GM08714 (cell line): ENCODE measurements at regions not wholly inside any gene's neighbourhood (a gene's known extent, or its start where the extent isn't known, plus 50 kb on each side); places are given as distances from the start of the nearest gene placed in this dataset.

Experiments used
- H3K4me3 ChIP-seq: fragments of 200-500 bp; sonication (Bioruptor generic); 2 replicates; pipeline ENCODE4 v1.5.1; 2014; ENCODE audit warnings: mild to moderate bottlenecking, low read length, inconsistent platforms
- ZNF274 ChIP-seq: IDR thresholded peaks from 2 replicates; pipeline ENCODE4 v1.6.1; 2012; ENCODE audit warnings: mild to moderate bottlenecking, low read depth, low read length

DNA sequence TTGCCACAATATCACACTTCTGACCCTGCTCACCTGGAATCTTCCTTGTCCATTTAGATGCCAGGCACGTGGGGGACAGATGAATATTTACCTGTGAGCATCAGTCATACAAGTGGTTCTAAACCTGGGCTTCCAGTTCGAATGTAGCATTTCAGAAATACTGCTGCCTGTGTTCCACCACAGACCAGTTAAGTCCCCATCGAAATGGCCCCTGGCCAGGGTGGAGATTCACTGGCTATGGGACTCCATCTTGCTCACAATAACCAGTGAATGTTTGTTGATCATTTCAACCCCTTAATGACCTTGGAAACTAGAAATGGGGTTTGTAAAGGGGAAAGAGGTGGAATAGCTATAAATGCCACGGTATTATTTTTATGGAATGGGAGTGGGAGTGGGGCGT is 73.8 kb downstream of the CLDN34 start:
- TF ChIP-seq ZNF274 = no peak
- H3K4me3 ChIP-seq = no peak overlapping the region

DNA sequence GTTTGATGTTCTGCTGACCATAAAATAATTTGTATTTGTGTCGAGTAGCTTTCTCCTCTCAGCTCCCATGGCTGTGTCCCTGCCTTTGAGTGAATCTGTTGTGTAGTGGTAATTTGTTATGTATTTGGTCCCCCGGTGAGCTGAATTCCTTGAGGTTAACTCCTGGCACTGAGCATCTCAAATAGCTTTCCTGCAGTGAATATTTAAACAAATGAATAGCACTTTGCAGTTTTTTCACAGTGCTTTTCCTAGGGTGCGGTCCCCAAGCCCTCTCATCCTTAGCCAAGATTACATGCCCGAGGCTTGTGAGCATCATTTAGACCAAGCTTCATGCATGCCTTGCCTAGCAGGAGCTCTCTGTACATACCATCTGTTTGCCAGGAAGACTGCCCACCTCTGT is 74.2 kb downstream of the CLDN34 start:
- H3K4me3 ChIP-seq = no peak overlapping the region
- no peak for TF ChIP-seq ZNF274

DNA sequence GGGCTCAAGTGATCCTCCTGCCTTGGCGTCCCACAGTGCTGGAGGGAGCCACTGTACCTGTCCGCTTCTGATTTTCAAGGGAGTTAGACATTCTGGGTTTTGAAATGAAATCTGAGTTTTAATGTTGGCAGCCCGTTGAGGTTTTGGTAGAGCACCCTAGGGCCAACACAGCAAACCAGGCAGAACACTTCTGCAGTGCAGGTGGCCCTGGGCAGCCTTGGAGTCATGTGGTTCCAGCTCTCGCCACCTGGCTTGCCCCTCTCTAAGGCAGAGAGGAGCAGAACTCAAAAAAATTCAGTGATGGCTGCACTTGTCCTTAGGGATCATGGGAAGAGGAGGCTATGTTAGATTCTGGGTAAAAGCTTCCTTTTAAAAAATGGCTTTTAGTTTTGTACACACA is 74.9 kb downstream of the CLDN34 start:
- TF ChIP-seq ZNF274 = no peak

DNA sequence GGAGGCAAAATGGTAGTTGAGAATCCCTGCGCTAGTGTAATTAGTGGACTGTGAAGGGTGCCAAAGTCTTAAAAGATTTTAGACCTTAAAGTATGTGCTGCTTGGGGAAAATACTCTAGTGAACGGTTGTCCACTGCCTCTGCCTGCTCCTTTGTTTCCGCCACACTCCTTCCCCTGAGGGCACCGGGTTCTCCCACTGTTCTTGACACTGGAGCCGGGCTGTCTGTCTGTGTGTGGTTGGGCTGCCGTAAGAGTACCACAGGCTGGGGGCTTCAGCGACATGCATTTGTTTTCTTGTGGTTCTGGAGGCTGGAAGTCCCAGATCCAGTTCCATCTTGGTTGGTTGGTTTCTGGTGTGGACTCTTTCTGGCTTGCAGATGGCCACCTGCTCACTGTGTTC is 76.2 kb downstream of the CLDN34 start:
- no peak for TF ChIP-seq ZNF274
- no peak overlapping the region for H3K4me3 ChIP-seq

More for the DNA sequence above, 74.9 kb downstream of the CLDN34 start:
- H3K4me3 ChIP-seq = no peak overlapping the region

DNA sequence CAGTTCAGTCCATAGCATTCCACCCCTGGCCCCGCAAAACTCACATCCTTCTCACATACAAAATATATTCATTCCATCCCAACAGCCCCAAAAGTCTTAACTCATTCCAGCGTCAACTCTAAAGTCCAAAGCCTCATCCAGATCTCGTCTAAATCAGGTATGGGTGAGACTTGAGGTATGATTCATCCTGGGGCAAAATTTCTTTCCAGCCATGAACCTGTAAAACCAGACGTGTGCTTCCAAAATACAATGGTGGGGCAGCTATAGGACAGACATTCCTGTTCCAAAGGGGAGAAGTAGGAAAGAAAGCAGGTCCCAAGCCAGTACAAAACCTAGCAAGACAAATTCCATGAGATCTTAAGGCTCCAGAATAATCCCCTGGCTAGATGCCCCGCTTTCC is 76.9 kb downstream of the CLDN34 start:
- no peak for TF ChIP-seq ZNF274
- no peak overlapping the region for H3K4me3 ChIP-seq

DNA sequence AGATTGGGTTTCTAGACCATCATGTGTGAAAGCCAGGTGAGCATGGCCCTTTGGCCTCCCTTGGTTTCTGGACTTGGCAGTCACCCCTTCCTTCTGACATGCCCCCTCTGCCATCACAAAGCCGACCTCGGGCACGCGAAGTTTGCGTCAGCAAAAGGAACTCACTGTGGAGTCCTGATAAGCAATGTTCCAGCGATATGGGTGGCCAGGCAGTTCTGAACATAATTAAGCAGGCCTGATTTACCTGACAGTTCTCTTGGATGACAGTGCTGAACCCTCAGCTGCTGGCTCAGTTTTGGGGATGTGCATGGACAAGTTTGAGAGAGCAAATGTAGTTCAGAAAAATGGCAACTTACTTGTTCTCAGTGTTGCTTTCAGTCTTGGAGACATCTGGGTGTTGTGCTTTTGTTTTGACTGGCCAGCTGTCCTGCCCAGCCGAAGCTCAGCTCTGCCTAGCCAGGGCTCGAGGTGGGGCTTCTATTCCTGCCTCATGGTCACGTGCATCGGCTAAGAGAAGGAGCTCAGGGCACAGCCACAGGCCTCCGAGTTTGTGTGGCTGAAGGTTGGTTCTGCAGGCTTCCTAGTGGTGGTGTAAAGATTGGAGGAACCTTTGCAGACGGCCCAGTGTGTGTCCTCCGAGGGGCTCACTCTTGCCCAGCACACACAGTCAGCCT is 78.3 kb downstream of the CLDN34 start:
- no peak for TF ChIP-seq ZNF274
- H3K4me3 ChIP-seq = no peak overlapping the region

DNA sequence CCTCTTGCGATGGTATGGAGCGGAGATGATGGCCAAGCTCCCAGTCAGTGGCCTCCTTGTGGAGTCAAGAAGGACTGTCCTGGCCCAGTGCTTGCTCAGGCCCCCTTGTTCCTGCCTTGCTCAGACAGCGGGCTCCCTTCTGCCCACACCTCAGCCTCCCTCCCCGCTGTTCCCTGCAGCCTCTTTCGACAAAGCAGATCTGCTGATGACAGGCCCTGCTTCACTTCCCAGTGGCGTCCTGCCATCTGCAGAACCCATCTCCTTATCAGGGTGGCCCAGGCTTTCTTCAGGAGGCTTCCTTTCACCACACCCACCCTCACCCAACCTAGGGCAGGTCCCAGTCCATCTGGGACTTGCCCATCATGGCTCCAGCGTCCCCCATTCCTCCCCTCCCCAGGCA is 80.0 kb downstream of the CLDN34 start:
- no peak overlapping the region for H3K4me3 ChIP-seq
- TF ChIP-seq ZNF274 = no peak

DNA sequence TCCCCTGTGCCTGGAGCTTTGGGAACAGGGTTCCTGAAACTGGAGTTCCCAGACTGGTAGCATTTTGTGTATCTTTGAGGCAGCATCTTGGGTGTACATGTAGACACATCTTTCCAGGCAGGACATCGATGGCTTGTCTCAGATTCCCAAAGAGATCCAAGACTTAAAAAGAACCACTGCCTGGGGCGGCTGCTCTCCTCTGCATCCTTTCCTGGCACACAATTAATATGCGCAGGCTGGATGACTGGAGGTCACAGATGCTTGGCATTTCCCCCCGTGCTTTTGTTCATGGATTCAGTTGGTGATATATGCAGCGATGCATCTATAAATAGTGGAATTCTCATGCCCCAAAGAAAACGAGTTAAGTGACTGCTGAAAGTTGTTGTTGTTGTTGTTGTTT is 80.5 kb downstream of the CLDN34 start:
- no peak overlapping the region for H3K4me3 ChIP-seq
- TF ChIP-seq ZNF274 = no peak

DNA sequence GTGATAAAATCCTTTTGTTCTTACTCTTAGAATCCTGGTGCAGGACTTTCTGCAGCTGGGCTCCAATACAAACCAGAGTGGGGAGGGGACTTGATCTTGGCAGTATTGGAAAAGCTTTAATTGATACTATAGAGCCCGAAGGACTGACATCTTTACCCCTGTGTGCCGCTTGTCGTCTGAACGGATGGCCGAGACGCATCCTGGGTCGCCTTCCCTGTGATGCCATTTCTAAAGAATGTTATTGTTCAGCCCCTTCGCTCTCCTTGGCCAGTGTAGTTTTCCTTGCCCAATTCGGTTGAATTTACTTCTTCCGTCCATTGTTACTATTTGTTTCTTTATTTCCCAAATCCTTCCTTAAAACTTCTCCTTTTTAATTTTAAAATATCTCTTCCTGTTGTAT is 80.9 kb downstream of the CLDN34 start:
- no peak overlapping the region for H3K4me3 ChIP-seq
- no peak for TF ChIP-seq ZNF274

DNA sequence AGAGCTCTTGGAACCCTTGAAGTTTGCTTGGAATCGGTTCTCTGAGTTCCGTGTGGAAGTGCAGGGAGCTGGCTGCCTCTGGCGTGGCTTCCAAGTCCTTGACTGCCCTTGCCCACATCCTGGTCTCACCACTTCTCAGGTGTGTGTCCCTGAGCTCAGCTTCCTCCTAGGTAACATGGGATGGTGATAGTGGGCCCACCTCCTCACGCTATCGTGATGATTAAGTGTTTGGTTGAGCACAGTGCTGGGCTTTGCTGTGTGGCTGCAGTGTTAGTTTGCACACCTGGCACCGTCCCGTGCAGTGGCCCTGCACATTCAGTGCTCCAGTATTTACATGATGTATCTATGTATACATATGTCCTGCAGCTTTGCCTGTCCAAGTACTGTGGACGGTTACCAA is 81.5 kb downstream of the CLDN34 start:
- H3K4me3 ChIP-seq = no peak overlapping the region
- TF ChIP-seq ZNF274 = no peak

DNA sequence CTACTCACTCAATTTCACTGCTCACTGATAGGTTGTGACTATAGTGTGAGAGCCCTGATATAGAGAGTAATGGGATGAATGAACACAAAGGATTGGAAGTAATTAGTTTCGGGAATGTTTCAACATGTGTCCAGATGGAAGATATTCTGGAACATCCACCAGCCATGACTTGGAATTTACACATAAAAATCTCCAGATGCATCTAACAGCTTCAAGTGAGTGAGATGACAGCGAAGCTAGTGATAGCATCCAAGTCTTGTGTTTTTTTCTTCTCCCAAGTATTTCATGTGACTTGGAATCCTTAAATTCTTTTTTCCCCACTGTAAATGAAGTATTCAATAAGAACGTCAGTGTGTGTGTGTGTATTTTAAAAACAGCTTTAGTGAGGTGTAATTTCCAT is 82.1 kb downstream of the CLDN34 start:
- no peak overlapping the region for H3K4me3 ChIP-seq
- no peak for TF ChIP-seq ZNF274

DNA sequence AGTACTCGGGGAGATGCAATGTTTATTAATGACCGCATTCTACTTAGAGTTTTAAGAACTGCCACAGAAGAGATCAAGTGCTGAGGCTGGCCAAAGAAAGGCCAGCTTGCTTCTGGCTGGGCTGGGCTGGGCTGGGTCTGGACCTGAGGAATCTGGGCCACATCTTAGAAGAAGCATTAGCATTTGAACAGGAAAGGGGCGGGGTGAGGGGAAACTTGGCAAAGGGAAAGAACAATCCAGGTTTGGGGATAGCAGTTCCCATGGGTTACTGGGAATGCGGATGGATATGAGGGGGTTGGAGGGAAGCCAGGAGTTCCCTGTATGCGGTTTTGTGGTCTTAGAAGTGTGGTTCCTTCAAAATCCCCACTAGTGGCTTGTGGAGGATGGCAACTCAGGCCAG is 83.3 kb downstream of the CLDN34 start:
- no peak for TF ChIP-seq ZNF274

DNA sequence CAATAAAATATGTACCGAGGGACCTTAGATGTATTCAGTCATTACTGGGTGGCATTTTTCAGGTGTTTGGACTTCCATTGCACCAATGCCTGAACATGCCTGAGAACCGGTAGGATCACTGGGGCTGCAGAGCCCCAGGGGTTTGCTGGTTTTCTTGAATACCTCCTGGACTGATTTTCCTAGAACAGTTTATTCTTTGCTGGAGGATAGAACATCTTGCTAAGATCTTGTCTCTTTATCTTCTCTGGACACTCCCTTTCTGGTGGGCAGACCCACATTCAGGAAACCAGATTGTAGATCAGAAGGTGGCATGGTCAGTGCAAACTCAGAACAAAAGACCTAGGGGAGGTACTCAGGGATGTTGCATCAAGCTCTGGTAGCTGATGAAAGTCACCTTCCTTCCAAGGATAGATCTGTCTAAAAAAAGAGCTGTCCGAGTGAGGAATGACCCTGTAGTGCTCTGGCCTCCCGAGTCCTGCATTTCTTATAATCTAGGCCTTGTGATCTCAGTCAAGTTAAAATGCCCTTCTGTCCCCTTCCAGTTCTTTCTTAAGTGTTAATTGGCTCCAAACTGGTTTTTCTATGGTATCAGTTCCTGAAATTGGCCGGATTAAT is 84.8 kb downstream of the CLDN34 start:
- H3K4me3 ChIP-seq = no peak overlapping the region
- no peak for TF ChIP-seq ZNF274

More for the DNA sequence above, 83.3 kb downstream of the CLDN34 start:
- H3K4me3 ChIP-seq = no peak overlapping the region

DNA sequence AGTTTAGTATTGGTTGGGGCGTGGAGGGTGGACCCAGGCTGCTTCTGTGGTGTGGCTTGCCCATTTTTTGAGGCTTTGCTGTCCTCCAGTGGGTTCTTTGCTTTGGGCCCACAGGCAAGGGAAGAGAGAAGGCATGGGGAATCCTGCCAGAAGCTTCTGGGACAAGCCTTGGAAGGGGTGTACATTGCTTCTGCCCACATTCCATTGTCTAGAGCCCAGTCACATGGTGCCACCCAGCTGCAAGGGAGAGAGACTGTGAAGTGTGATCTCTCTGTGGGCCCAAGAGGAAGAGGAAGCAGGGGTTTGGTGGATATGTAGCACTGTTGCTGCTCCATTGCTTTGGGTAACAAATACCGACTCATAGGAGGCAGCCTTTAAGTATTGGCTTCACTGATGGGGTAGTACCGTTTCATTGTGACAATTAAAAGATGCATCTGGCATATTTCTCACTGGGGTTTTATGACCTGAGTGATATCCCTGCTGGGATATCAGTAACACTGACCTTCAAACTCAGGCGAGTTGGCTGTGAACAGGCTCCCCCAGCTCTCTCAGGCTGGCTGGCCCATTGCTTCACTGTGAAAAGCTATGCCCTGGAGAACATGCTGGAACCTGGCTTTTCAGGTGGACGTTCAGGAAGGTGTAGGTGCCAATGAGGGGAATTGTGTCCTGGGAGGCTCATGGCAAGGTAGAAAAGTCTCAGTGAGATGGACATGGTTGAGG is 85.9 kb downstream of the CLDN34 start:
- TF ChIP-seq ZNF274 = no peak
- H3K4me3 ChIP-seq = no peak overlapping the region

DNA sequence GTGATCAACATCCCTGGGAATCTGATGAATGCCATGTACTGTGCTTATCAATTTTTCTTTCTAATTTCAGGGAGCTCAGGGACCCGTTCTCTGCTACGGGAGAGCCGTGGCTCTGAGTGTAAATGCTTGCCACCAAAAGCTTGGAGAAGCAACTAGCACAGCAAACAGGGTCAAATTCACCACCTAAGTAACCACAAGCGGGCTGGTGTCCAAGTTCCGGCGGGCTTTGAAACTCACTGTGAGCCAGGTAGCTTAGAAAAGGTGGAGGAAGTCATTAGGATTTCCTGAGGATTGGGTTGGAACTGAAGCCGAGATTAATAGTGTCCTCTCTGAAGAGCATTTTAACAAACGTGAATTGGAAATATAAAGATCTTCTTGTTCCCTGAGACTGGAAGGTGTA is 87.2 kb downstream of the CLDN34 start:
- TF ChIP-seq ZNF274 = no peak

More for the DNA sequence above, 87.2 kb downstream of the CLDN34 start:
- no peak overlapping the region for H3K4me3 ChIP-seq
